ENCODE measurements at regions not wholly inside any gene's neighbourhood (a gene's known extent, or its start where the extent isn't known, plus 50 kb on each side); places are given as distances from the start of the nearest gene placed in this dataset.

- Histone ChIP-seq H3K27ac (no peak overlapping the region), H3K4me1 (no peaks in the 10 kb centered on the region), H3K36me3 (no peaks in the 10 kb centered on the region), H3K9me3 (no peaks in the 10 kb centered on the region), H3K4me3 (no peak overlapping the region), H3K27me3 (no peaks in the 10 kb centered on the region)
- ATAC-seq: no peak
- intact Hi-C loops (cut with DNase I; ENCODE audit: low total_unique reads): no loop called here
- TF ChIP-seq POLR2A (IDR thresholded peaks at IDR 0.05) (no peak), CTCF (IDR thresholded peaks at IDR 0.05 in 4 of 5, conservative IDR thresholded peaks at IDR 0.05 in 1 of 5) (no peak)
- DNase-seq: no peak
- in situ Hi-C loops (cut with MboI; ENCODE audit: low sequenced_read_pairs in 4 of 4): no loop called here
These were observed 118.3 kb downstream of the KCNF1 start for GRCh38 chr2:11030036-11030435.

GRCh38 chr2:11030909-11031308 is 119.2 kb downstream of the KCNF1 start:
- in situ Hi-C loops (cut with MboI; ENCODE audit: low sequenced_read_pairs in 4 of 4) (no loop called here), intact Hi-C loops (cut with DNase I; ENCODE audit: low total_unique reads) (no loop called here)
- no peak overlapping the region for H3K4me3 ChIP-seq
- no peak overlapping the region for H3K27ac ChIP-seq
- no peak for TF ChIP-seq CTCF (IDR thresholded peaks at IDR 0.05 in 4 of 5, conservative IDR thresholded peaks at IDR 0.05 in 1 of 5)
- TF ChIP-seq POLR2A (IDR thresholded peaks at IDR 0.05): no peak
- ATAC-seq: no peak
- no peaks in the 10 kb centered on the region for H3K27me3 ChIP-seq
- DNase-seq: no peak
- H3K36me3 ChIP-seq: no peaks in the 10 kb centered on the region
- H3K9me3 ChIP-seq: no peaks in the 10 kb centered on the region
- no peaks in the 10 kb centered on the region for H3K4me1 ChIP-seq

- no peak for TF ChIP-seq POLR2A (IDR thresholded peaks at IDR 0.05)
- no peak for TF ChIP-seq CTCF (IDR thresholded peaks at IDR 0.05 in 4 of 5, conservative IDR thresholded peaks at IDR 0.05 in 1 of 5)
- Histone ChIP-seq H3K27ac (no peak overlapping the region), H3K9me3 (no peaks in the 10 kb centered on the region), H3K4me1 (no peaks in the 10 kb centered on the region), H3K4me3 (no peak overlapping the region), H3K36me3 (no peaks in the 10 kb centered on the region), H3K27me3 (no peaks in the 10 kb centered on the region)
- no peak for DNase-seq
- in situ Hi-C loops (cut with MboI; ENCODE audit: low sequenced_read_pairs in 4 of 4): no loop called here
- intact Hi-C loops (cut with DNase I; ENCODE audit: low total_unique reads): no loop called here
- no peak for ATAC-seq
These were observed 120.1 kb downstream of the KCNF1 start for GRCh38 chr2:11031876-11032275.

- no peak for TF ChIP-seq POLR2A (IDR thresholded peaks at IDR 0.05)
- no peak for TF ChIP-seq CTCF (IDR thresholded peaks at IDR 0.05 in 4 of 5, conservative IDR thresholded peaks at IDR 0.05 in 1 of 5)
- ATAC-seq (no peak), DNase-seq (no peak)
- in situ Hi-C loops (cut with MboI; ENCODE audit: low sequenced_read_pairs in 4 of 4) (no loop called here), intact Hi-C loops (cut with DNase I; ENCODE audit: low total_unique reads) (no loop called here)
- Histone ChIP-seq H3K4me1 (no peaks in the 10 kb centered on the region), H3K27ac (no peak overlapping the region), H3K27me3 (no peaks in the 10 kb centered on the region), H3K4me3 (no peak overlapping the region), H3K36me3 (no peaks in the 10 kb centered on the region), H3K9me3 (no peaks in the 10 kb centered on the region)
These were observed 120.7 kb downstream of the KCNF1 start for GRCh38 chr2:11032396-11032795.

GRCh38 chr2:11033114-11033513 is 121.4 kb downstream of the KCNF1 start:
- DNase-seq: no peak
- ATAC-seq: no peak
- in situ Hi-C loops (cut with MboI; ENCODE audit: low sequenced_read_pairs in 4 of 4): no loop called here
- intact Hi-C loops (cut with DNase I; ENCODE audit: low total_unique reads): no loop called here
- Histone ChIP-seq H3K4me3 (no peak overlapping the region), H3K27ac (no peak overlapping the region), H3K9me3 (no peaks in the 10 kb centered on the region), H3K4me1 (no peaks in the 10 kb centered on the region), H3K36me3 (no peaks in the 10 kb centered on the region), H3K27me3 (no peaks in the 10 kb centered on the region)
- no peak for TF ChIP-seq CTCF (IDR thresholded peaks at IDR 0.05 in 4 of 5, conservative IDR thresholded peaks at IDR 0.05 in 1 of 5)
- TF ChIP-seq POLR2A (IDR thresholded peaks at IDR 0.05): no peak
